Epithelial cell of proximal tubule (primary cell): ENCODE measurements at regions not wholly inside any gene's neighbourhood (a gene's known extent, or its start where the extent isn't known, plus 50 kb on each side); places are given as distances from the start of the nearest gene placed in this dataset.
A peak's percentile ranks its signal among the peaks of the same experiment; 100 is the strongest.
"Not testable (repeated sequence)": the region's sequence is repeated elsewhere in the genome, so short reads cannot be mapped to it uniquely, and the experiment has no call there.

Experiments used
- DNase-seq: peaks from one replicate; pipeline ENCODE4 v3.0.0-alpha.2; 2011; ENCODE audit warnings: low read depth
- H3K4me3 ChIP-seq: 2 replicates; pipeline ENCODE4 v1.5.1; 2011; ENCODE audit warnings: low read depth, mild to moderate bottlenecking, low read length
- TF ChIP-seq, protein P1 (sequence below): conservative IDR thresholded peaks from 2 replicates; pipeline ENCODE4 v1.5.1; 2012; ENCODE audit warnings: low read depth, mild to moderate bottlenecking, low read length

DNA sequence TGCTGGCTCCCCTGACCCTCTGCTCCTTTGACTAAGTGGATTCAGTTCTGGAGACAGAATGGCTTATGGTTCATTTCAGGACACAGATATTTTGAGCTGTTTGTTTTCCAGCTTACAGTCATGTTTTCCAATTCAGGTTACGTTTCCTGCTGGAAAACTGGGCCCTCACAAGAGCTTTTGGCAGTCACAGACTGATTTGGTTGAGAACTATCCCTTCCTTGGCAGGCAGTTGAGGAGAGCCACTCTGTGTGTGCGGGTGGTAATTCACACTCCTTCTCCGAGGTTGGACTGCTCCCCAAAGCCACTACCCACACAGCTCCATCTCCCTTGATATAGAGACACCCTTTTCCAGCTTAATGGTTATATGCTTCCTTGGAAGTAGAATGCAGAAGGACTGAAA is 534.5 kb downstream of the TMEM38B start:
- TF ChIP-seq, protein P1, sequence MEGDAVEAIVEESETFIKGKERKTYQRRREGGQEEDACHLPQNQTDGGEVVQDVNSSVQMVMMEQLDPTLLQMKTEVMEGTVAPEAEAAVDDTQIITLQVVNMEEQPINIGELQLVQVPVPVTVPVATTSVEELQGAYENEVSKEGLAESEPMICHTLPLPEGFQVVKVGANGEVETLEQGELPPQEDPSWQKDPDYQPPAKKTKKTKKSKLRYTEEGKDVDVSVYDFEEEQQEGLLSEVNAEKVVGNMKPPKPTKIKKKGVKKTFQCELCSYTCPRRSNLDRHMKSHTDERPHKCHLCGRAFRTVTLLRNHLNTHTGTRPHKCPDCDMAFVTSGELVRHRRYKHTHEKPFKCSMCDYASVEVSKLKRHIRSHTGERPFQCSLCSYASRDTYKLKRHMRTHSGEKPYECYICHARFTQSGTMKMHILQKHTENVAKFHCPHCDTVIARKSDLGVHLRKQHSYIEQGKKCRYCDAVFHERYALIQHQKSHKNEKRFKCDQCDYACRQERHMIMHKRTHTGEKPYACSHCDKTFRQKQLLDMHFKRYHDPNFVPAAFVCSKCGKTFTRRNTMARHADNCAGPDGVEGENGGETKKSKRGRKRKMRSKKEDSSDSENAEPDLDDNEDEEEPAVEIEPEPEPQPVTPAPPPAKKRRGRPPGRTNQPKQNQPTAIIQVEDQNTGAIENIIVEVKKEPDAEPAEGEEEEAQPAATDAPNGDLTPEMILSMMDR, result no peak
- H3K4me3 ChIP-seq, result no peak overlapping the region
- DNase-seq, result no peak

GRCh38 chr9:106233116-106233515 is 538.8 kb downstream of the TMEM38B start:
- no peak for DNase-seq
- TF ChIP-seq, protein P1, result no peak
- no peak overlapping the region for H3K4me3 ChIP-seq

DNA sequence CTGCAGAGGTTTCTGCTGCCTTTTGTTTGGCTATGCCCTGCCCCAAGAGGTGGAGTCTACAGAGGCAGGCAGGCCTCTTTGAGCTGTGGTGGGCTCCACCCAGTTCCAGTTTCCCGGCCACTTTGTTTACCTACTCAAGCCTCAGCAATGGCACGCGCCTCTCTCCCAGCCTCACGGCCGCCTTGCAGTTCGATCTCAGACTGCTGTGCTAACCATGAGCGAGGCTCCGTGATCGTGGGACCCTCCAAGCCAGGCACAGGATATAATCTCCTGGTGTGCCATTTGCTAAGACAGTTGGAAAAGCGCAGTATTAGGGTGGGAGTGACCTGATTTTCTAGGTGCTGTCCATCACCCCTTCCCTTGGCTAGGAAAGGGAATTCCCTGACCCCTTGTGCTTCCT is 566.6 kb downstream of the TMEM38B start:
- not testable (repeated sequence) for DNase-seq, H3K4me3 ChIP-seq

- no peak overlapping the region for H3K4me3 ChIP-seq
- TF ChIP-seq, protein P1, result no peak
- no peak for DNase-seq
These were observed 583.6 kb downstream of the TMEM38B start for GRCh38 chr9:106277966-106278365.

GRCh38 chr9:106283769-106284168 is 579.2 kb upstream of the ZNF462 start:
- H3K4me3 ChIP-seq, result no peak overlapping the region
- no peak for DNase-seq
- TF ChIP-seq, protein P1, result no peak

DNA sequence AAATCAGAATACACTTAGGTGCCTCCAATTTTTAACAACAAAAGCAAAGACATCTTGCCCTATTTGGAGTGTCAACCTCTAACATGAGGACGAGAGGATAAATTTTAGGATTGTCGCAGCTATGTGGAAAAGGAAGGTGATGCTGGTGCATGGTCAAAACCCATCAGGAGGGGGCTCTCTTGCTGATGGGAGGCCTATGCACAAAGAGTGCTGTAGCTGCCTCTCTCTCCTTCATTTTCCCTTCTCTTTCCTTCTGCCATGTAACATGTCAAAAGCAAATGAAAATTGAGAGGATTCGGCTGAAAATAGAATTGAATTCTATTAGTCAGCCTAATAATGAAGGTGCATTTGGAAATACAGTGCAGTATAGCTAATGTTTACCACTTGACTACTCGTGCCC is 578.7 kb upstream of the ZNF462 start:
- no peak for DNase-seq
- H3K4me3 ChIP-seq, result no peak overlapping the region
- TF ChIP-seq, protein P1, result peak; percentile 45

- H3K4me3 ChIP-seq, result no peak overlapping the region
- TF ChIP-seq, protein P1, result peak; percentile 56
- no peak for DNase-seq
These were observed 576.7 kb upstream of the ZNF462 start for GRCh38 chr9:106286249-106286648.

DNA sequence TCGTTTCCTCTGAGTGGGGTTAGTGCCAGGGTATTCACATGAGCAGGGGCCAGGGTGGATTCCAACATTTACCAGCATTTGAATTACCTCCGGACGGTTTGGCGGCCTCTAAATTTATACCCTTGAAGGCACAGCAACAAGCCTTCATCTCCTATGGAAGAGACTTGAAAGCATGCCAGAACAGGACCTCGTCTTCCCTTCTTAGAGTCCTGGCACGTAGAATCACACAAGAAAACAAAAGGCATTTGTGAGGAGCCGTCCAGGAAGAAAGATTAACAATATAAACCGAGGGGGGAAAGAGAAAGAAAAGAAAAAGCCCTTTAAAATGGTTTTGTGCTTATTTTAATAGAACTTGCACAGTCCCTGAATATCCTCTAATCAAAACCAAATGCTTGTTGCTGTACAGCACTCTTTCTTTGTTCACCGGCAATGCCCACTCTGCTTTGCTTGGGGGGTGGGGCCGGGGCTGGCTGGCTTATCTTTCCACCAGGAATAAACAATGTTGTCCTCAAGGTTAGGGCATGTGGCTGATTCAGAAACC is 575.8 kb upstream of the ZNF462 start:
- TF ChIP-seq, protein P1, result no peak
- DNase-seq, result no peak
- no peak overlapping the region for H3K4me3 ChIP-seq
